Activated naive CD8-positive, alpha-beta T cell treated with anti-CD3 and anti-CD28 coated beads, Interleukin-2, amount 10 ng/mL, durations not matched to agents 7 days and 5 days (primary cell): ENCODE measurements at regions not wholly inside any gene's neighbourhood (a gene's known extent, or its start where the extent isn't known, plus 50 kb on each side); places are given as distances from the start of the nearest gene placed in this dataset.

Experiments used
- ATAC-seq: fragments of 150-1000 bp; cut with Tn5 transposase; one replicate; pipeline ENCODE4 v1.10.0; 2021; ENCODE audit warnings: low read depth, moderate library complexity
- POLR2A ChIA-PET: fragments of 350-600 bp; sonication (Branson Sonifier 250); formaldehyde crosslinking; loops from one replicate; lab custom pipeline; 2021; ENCODE audit warnings: antibody characterized with exemption; lab: Charles Lee
- DNase-seq: peaks from one replicate; pipeline ENCODE4 v3.0.0; 2021
- H3K27ac Mint-ChIP-seq: one replicate; pipeline ENCODE4 v1.8.0; 2022; ENCODE audit warnings: mild to moderate bottlenecking, mixed read lengths
- H3K27me3 Mint-ChIP-seq: one replicate; pipeline ENCODE4 v1.8.0; 2022; ENCODE audit warnings: mild to moderate bottlenecking, moderate library complexity, mixed read lengths
- H3K36me3 Mint-ChIP-seq: one replicate; pipeline ENCODE4 v1.8.0; 2021; ENCODE audit warnings: mild to moderate bottlenecking, mixed read lengths
- H3K4me1 Mint-ChIP-seq: one replicate; pipeline ENCODE4 v1.8.0; 2021; ENCODE audit warnings: mixed read lengths
- H3K4me3 Mint-ChIP-seq: one replicate; pipeline ENCODE4 v1.8.0; 2022; ENCODE audit warnings: mild to moderate bottlenecking, moderate library complexity, mixed read lengths
- H3K9me3 Mint-ChIP-seq: one replicate; pipeline ENCODE4 v1.8.0; 2021; ENCODE audit warnings: mixed read lengths

- ATAC-seq (no peak), DNase-seq (no peak)
- H3K4me1 Mint-ChIP-seq, result no peaks in the 10 kb centered on the region
- POLR2A ChIA-PET, result no interaction called here
- H3K36me3 Mint-ChIP-seq, result no peaks in the 10 kb centered on the region
- no peak overlapping the region for H3K27ac Mint-ChIP-seq
- H3K9me3 Mint-ChIP-seq, result peaks cover 5% of the 10 kb centered on the region
- H3K27me3 Mint-ChIP-seq, result no peaks in the 10 kb centered on the region
- no peak overlapping the region for H3K4me3 Mint-ChIP-seq
These were observed 352.0 kb upstream of the GALNTL6 start for GRCh38 chr4:171461191-171461590.

GRCh38 chr4:171448919-171449481, 364.2 kb upstream of the GALNTL6 start:
- no peaks in the 10 kb centered on the region for H3K36me3 Mint-ChIP-seq
- ATAC-seq, result no peak
- no peak for DNase-seq
- no peak overlapping the region for H3K27ac Mint-ChIP-seq
- no peaks in the 10 kb centered on the region for H3K27me3 Mint-ChIP-seq
- H3K9me3 Mint-ChIP-seq, result peaks cover 1% of the 10 kb centered on the region
- no peaks in the 10 kb centered on the region for H3K4me1 Mint-ChIP-seq
- POLR2A ChIA-PET, result no interaction called here
- no peak overlapping the region for H3K4me3 Mint-ChIP-seq

DNA sequence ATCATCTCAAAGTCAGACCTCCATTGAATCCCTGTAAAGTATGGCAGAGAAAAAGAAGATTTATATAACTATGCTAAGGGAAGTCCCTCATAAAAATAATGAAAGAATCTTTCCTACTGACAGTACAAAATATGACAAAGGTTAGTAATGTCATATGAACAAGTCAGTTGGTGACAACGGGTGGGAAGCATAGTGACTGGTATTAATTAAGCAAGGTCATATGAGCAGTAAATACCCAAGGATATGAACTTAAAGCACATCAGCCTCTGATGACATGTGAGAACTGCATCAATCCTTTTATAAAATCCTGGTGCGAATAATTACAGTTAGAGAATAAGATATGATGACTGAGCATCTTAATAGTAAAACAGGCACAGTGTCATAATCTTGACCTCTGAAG, 364.8 kb upstream of the GALNTL6 start:
- H3K27me3 Mint-ChIP-seq, result no peaks in the 10 kb centered on the region
- peaks cover 2% of the 10 kb centered on the region for H3K9me3 Mint-ChIP-seq
- no peak for ATAC-seq
- H3K4me1 Mint-ChIP-seq, result no peaks in the 10 kb centered on the region
- no peak overlapping the region for H3K27ac Mint-ChIP-seq
- H3K4me3 Mint-ChIP-seq, result no peak overlapping the region
- no peaks in the 10 kb centered on the region for H3K36me3 Mint-ChIP-seq
- DNase-seq, result no peak
- POLR2A ChIA-PET, result no interaction called here

DNA sequence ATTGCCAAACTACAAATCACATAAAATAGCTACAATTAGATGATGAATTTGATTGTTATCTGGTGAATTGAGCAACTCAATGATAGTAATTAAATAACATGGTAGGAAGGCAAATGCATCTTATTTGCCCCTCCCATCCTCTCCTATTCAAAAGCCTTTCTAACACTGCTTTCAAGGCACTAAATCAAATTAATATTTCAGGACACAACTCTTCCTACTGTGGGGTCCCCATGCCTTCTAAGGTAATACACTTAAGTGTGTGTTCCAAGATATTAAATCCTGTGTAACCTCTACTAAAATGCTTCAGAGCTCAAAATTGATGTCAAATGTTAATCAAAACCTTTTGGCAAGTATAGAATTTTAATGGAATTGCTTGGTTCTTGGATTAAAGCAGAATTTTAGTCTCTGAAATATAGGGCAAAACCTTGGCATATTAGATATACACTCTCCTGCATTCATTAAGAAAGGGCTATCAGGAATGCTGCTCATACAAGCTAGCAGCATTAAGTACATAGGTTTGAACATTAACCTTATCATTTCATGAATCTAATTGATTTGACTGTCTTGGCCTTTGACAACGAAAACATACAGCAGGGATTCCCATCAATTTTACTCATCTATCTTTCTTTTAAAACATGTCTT, 371.8 kb upstream of the GALNTL6 start:
- H3K36me3 Mint-ChIP-seq, result no peaks in the 10 kb centered on the region
- no peak overlapping the region for H3K4me3 Mint-ChIP-seq
- no peak overlapping the region for H3K27ac Mint-ChIP-seq
- H3K9me3 Mint-ChIP-seq, result peaks cover 2% of the 10 kb centered on the region
- H3K4me1 Mint-ChIP-seq, result no peaks in the 10 kb centered on the region
- no peaks in the 10 kb centered on the region for H3K27me3 Mint-ChIP-seq
- POLR2A ChIA-PET, result no interaction called here
- ATAC-seq (no peak), DNase-seq (no peak)

DNA sequence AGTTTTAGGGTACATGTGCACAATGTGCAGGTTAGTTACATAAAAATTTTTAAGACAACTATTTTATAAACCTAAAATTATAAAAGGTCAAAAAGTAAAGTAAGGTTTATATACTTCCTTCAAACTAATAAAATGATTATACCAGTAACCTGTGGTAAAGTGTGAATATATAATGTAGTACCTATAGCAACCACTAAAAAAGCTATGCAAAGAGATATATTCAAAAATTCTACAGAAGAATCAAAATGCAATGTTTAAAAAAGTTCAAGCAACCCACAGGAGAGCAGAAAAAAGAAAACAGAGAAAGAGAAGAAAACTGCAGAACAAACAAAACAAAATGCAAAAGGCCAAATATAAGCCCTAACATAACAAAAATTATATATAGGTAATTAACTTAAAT, 379.5 kb upstream of the GALNTL6 start:
- peaks cover 6% of the 10 kb centered on the region for H3K9me3 Mint-ChIP-seq
- H3K27ac Mint-ChIP-seq, result no peak overlapping the region
- H3K27me3 Mint-ChIP-seq, result no peaks in the 10 kb centered on the region
- POLR2A ChIA-PET, result no interaction called here
- no peaks in the 10 kb centered on the region for H3K36me3 Mint-ChIP-seq
- no peak for ATAC-seq
- no peak for DNase-seq
- H3K4me3 Mint-ChIP-seq, result no peak overlapping the region
- no peaks in the 10 kb centered on the region for H3K4me1 Mint-ChIP-seq

DNA sequence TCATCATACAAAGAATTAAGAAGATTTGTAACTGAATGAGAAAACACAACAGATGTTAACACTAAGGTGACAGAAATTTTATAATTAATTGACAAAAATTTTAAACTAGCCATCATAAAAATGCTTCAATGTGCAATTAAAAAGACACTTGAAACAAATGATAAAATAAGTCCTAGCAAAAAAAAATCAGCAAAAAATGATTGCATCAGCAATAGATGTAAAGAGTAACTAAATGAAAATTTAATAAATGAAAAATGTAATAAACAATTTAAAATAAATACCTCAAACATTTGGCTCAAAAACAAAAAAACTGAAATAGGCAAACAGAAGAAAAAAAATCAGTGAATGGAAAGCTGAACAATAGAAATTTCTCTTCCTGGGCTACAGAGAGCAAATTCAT, 380.7 kb upstream of the GALNTL6 start:
- Mint-ChIP-seq H3K36me3 (no peaks in the 10 kb centered on the region), H3K9me3 (peaks cover 6% of the 10 kb centered on the region), H3K4me1 (no peaks in the 10 kb centered on the region), H3K27ac (no peak overlapping the region), H3K27me3 (no peaks in the 10 kb centered on the region), H3K4me3 (no peak overlapping the region)
- POLR2A ChIA-PET, result no interaction called here
- ATAC-seq (no peak), DNase-seq (no peak)

DNA sequence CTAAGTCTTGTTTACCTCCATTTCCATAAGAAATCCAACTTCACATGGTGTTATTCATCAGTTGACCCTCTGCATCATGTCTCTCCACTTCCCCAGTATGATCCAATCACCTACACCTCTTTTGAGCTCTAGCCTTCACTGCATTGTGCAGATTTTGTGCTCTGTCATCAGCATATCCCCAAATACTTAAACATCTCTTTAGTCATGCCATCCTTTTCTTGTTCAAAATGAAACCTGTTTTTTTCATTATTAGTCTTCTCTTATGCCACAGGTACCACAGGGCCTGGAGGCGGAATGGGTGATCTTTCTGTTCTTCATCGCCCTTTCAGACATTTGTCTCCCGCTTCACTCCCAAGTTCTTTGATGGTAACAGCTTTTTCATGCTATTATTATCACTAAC, 382.7 kb upstream of the GALNTL6 start:
- Mint-ChIP-seq H3K9me3 (peaks cover 6% of the 10 kb centered on the region), H3K4me3 (no peak overlapping the region), H3K36me3 (no peaks in the 10 kb centered on the region), H3K27ac (no peak overlapping the region), H3K27me3 (no peaks in the 10 kb centered on the region), H3K4me1 (no peaks in the 10 kb centered on the region)
- ATAC-seq, result no peak
- POLR2A ChIA-PET, result no interaction called here
- DNase-seq, result no peak

GRCh38 chr4:171397175-171397574, 416.0 kb upstream of the GALNTL6 start:
- DNase-seq (no peak), ATAC-seq (no peak)
- H3K9me3 Mint-ChIP-seq, result no peaks in the 10 kb centered on the region
- no peaks in the 10 kb centered on the region for H3K27me3 Mint-ChIP-seq
- H3K4me3 Mint-ChIP-seq, result no peak overlapping the region
- no peaks in the 10 kb centered on the region for H3K36me3 Mint-ChIP-seq
- H3K27ac Mint-ChIP-seq, result no peak overlapping the region
- POLR2A ChIA-PET, result no interaction called here
- no peaks in the 10 kb centered on the region for H3K4me1 Mint-ChIP-seq

GRCh38 chr4:171390626-171391025, 422.6 kb upstream of the GALNTL6 start:
- H3K9me3 Mint-ChIP-seq, result peaks cover 2% of the 10 kb centered on the region
- H3K27ac Mint-ChIP-seq, result no peak overlapping the region
- no peak for DNase-seq
- H3K36me3 Mint-ChIP-seq, result no peaks in the 10 kb centered on the region
- POLR2A ChIA-PET, result no interaction called here
- H3K4me3 Mint-ChIP-seq, result no peak overlapping the region
- H3K4me1 Mint-ChIP-seq, result no peaks in the 10 kb centered on the region
- no peak for ATAC-seq
- no peaks in the 10 kb centered on the region for H3K27me3 Mint-ChIP-seq

- Mint-ChIP-seq H3K36me3 (no peaks in the 10 kb centered on the region), H3K9me3 (peaks cover 2% of the 10 kb centered on the region), H3K4me3 (no peak overlapping the region), H3K27ac (no peak overlapping the region), H3K27me3 (no peaks in the 10 kb centered on the region), H3K4me1 (no peaks in the 10 kb centered on the region)
- ATAC-seq, result no peak
- POLR2A ChIA-PET, result no interaction called here
- DNase-seq, result no peak
These were observed 434.9 kb upstream of the GALNTL6 start for GRCh38 chr4:171378323-171378722.

- Mint-ChIP-seq H3K9me3 (no peaks in the 10 kb centered on the region), H3K27ac (no peak overlapping the region)
These were observed 436.5 kb upstream of the GALNTL6 start for GRCh38 chr4:171376724-171377123.

DNA sequence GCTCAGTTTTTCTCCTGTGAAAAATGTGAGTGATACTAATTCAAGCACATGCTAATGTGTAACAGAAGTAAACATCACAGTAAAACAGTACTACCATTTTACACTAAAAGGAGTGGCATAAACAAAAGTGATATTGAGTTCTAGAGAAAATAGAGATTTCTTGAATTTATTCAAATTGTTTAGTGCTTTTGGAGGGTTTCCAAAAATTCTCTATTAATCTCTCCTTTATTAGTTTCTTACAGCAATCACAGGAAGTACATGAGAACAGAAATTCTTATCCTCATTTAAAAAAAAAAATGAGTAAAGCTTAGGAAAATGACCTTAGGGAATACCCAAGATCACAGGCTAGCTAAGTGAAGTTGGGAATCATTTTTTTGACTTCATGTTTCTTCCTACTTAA, 459.7 kb upstream of the GALNTL6 start:
- POLR2A ChIA-PET, result no interaction called here
- Mint-ChIP-seq H3K4me1 (no peaks in the 10 kb centered on the region), H3K27me3 (no peaks in the 10 kb centered on the region), H3K4me3 (no peak overlapping the region), H3K36me3 (no peaks in the 10 kb centered on the region), H3K9me3 (peaks cover 3% of the 10 kb centered on the region), H3K27ac (no peak overlapping the region)
- ATAC-seq (no peak), DNase-seq (no peak)

More at GRCh38 chr4:171376724-171377123, 436.5 kb upstream of the GALNTL6 start:
- no peak overlapping the region for H3K4me3 Mint-ChIP-seq
- H3K4me1 Mint-ChIP-seq, result no peaks in the 10 kb centered on the region
- no peaks in the 10 kb centered on the region for H3K36me3 Mint-ChIP-seq
- no peak for DNase-seq
- POLR2A ChIA-PET, result no interaction called here
- ATAC-seq, result no peak
- H3K27me3 Mint-ChIP-seq, result no peaks in the 10 kb centered on the region

- no peak for DNase-seq
- POLR2A ChIA-PET, result no interaction called here
- H3K4me1 Mint-ChIP-seq, result no peaks in the 10 kb centered on the region
- H3K4me3 Mint-ChIP-seq, result no peak overlapping the region
- H3K36me3 Mint-ChIP-seq, result no peaks in the 10 kb centered on the region
- H3K9me3 Mint-ChIP-seq, result no peaks in the 10 kb centered on the region
- ATAC-seq, result no peak
- H3K27me3 Mint-ChIP-seq, result no peaks in the 10 kb centered on the region
- no peak overlapping the region for H3K27ac Mint-ChIP-seq
These were observed 465.1 kb upstream of the GALNTL6 start for GRCh38 chr4:171348090-171348489.

GRCh38 chr4:171342646-171343045, 470.6 kb upstream of the GALNTL6 start:
- POLR2A ChIA-PET, result no interaction called here
- Mint-ChIP-seq H3K36me3 (no peaks in the 10 kb centered on the region), H3K4me1 (no peaks in the 10 kb centered on the region), H3K9me3 (no peaks in the 10 kb centered on the region), H3K27me3 (no peaks in the 10 kb centered on the region), H3K4me3 (no peak overlapping the region), H3K27ac (no peak overlapping the region)
- ATAC-seq (no peak), DNase-seq (no peak)
